Peyer's patch (tissue), 4 donors: ENCODE measurements at regions not wholly inside any gene's neighbourhood (a gene's known extent, or its start where the extent isn't known, plus 50 kb on each side); places are given as distances from the start of the nearest gene placed in this dataset.

Source experiments
- DNase-seq, 3 donors: peaks; one replicate each; pipeline ENCODE4 v3.0.0-alpha.2; 2017 to 2019
- H3K27ac ChIP-seq, 4 donors: fragments of 200-600 bp; sonication (generic); one replicate each; pipeline ENCODE4 v1.5.1; 2016 to 2019
- H3K27me3 ChIP-seq, 2 donors: fragments of 200-600 bp; sonication (generic); one replicate each; pipeline ENCODE4 v1.5.1; 2019
- H3K36me3 ChIP-seq, 3 donors: fragments of 200-600 bp; sonication (generic); one replicate each; pipeline ENCODE4 v1.5.1; 2016 to 2019
- H3K4me1 ChIP-seq, 4 donors: fragments of 200-600 bp; sonication (generic); one replicate each; pipeline ENCODE4 v1.5.1; 2016 to 2019
- H3K4me3 ChIP-seq, 4 donors: fragments of 200-600 bp; sonication (generic); 1 replicate in 3 of 4; 2 replicates in 1 of 4; pipeline ENCODE4 v1.5.1; 2016 to 2019; ENCODE audit warnings: mild to moderate bottlenecking in 1 of 4
- H3K9me3 ChIP-seq, 4 donors: fragments of 200-600 bp; sonication (generic); one replicate each; pipeline ENCODE4 v1.5.1; 2016 to 2019; ENCODE audit warnings: mild to moderate bottlenecking in 1 of 4
- POLR2A ChIP-seq, 2 donors: fragments of 450-650 bp; IDR thresholded peaks; one replicate each; pipeline ENCODE4 v1.5.1; 2017; ENCODE audit warnings: antibody characterized with exemption in 2 of 2, mild to moderate bottlenecking in 2 of 2, moderate library complexity in 2 of 2
- TF ChIP-seq, protein P1 (sequence below), 6 experiments: fragments of 450-650 bp in 4 of 6; fragments of 200-600 bp in 2 of 6; sonication (generic) in 1 of 6; IDR thresholded peaks; one replicate each; pipeline ENCODE4 v1.5.1; 2017 to 2019; ENCODE audit warnings: antibody characterized with exemption in 6 of 6, mild to moderate bottlenecking in 3 of 6, moderate library complexity in 1 of 6

DNA sequence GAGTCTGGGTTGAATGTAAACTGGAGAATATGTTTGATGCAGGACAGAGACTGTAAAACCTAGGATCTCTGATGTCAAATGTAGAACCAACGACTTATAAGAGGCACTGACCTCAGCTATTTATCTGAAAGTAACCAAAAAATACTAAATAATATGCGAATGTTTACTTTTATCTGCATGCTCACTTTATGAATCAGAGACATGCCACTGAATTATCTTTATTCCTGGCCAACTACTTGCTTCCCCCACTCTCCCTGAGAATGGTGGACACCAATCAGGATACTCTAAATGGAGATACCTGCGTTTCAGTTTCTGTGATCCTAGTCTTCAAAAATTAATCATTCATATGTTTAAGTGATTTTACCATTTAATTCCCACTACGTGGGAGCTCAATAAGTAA lies 1038.4 kb upstream of the PABPC4L start:
- no peaks in the 10 kb centered on the region for H3K36me3 ChIP-seq
- H3K27ac ChIP-seq, result no peak overlapping the region
- no peak for DNase-seq
- TF ChIP-seq, protein P1, sequence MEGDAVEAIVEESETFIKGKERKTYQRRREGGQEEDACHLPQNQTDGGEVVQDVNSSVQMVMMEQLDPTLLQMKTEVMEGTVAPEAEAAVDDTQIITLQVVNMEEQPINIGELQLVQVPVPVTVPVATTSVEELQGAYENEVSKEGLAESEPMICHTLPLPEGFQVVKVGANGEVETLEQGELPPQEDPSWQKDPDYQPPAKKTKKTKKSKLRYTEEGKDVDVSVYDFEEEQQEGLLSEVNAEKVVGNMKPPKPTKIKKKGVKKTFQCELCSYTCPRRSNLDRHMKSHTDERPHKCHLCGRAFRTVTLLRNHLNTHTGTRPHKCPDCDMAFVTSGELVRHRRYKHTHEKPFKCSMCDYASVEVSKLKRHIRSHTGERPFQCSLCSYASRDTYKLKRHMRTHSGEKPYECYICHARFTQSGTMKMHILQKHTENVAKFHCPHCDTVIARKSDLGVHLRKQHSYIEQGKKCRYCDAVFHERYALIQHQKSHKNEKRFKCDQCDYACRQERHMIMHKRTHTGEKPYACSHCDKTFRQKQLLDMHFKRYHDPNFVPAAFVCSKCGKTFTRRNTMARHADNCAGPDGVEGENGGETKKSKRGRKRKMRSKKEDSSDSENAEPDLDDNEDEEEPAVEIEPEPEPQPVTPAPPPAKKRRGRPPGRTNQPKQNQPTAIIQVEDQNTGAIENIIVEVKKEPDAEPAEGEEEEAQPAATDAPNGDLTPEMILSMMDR (IDR thresholded peaks at IDR 0.05), result no peak
- no peak for TF ChIP-seq POLR2A (IDR thresholded peaks at IDR 0.05)
- H3K27me3 ChIP-seq, result no peaks in the 10 kb centered on the region
- H3K9me3 ChIP-seq, result no peaks in the 10 kb centered on the region
- no peaks in the 10 kb centered on the region for H3K4me1 ChIP-seq
- no peak overlapping the region for H3K4me3 ChIP-seq

DNA sequence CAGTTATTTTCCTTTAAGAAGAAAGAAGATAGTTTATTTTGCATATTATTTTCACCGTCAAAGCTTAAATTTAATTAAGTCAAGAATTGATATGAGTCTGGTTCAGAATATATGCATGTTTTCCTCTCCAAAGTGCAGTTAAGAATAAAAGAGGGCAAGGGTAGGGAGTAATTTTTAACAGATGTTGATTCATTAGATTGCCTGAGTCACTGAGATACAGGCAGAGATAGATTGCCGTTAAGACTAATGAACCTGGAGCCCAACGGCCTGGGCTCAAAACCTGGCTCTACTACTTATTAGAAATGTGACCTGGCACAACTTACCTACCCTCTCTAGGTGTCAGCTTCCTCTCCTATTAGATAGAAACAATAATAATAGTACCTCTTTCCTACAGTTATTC lies 1037.4 kb upstream of the PABPC4L start:
- no peak for DNase-seq
- TF ChIP-seq POLR2A (IDR thresholded peaks at IDR 0.05), result no peak
- TF ChIP-seq, protein P1 (IDR thresholded peaks at IDR 0.05), result no peak
- no peaks in the 10 kb centered on the region for H3K4me1 ChIP-seq

DNA sequence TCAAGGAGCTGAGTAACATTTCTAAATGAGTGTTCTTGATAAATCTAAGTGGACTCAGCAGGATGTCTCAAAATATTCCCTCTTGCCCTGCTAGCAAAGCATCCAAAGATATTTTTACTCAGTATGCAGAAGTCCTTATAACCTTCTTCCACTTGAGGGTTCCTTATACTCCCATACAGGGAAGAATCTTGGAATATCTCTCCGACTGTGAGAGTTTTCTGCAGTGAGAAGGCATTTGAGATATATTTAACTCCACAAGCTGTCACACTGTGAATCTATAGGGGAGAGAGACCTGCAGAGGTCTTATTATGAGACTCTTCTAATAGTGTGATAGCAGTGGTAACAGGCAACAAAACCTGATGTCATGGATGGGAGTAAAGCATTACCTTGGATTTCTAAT lies 1034.5 kb upstream of the PABPC4L start:
- TF ChIP-seq, protein P1 (IDR thresholded peaks at IDR 0.05), result no peak
- no peak for TF ChIP-seq POLR2A (IDR thresholded peaks at IDR 0.05)
- H3K36me3 ChIP-seq, result no peaks in the 10 kb centered on the region
- no peak overlapping the region for H3K4me3 ChIP-seq

More for the DNA sequence above, 1037.4 kb upstream of the PABPC4L start:
- Histone ChIP-seq H3K27me3 (no peaks in the 10 kb centered on the region), H3K27ac (no peak overlapping the region), H3K4me3 (no peak overlapping the region), H3K9me3 (no peaks in the 10 kb centered on the region), H3K36me3 (no peaks in the 10 kb centered on the region)

DNA sequence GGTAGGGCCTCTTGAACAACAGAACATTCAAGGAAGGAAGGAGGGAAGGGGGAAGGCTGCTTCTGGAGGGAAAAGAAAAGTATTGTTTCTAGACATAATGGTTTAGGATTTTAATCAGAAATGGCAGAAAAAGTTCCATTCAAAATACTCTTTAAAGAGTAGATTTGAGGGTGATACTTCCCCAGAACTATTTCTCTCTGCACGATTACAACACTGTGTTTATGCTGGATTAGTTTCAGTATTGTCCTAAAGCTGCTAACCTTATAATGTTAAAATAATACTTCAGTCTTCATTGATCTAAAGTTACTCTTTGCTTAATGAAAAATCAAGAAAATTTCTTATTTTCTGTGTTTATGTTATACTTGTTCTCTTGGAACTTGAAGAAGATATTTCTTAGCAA lies 1026.3 kb upstream of the PABPC4L start:
- H3K27me3 ChIP-seq, result no peaks in the 10 kb centered on the region
- no peak overlapping the region for H3K27ac ChIP-seq
- TF ChIP-seq POLR2A (IDR thresholded peaks at IDR 0.05), result no peak
- TF ChIP-seq, protein P1 (IDR thresholded peaks at IDR 0.05), result no peak
- H3K36me3 ChIP-seq, result no peaks in the 10 kb centered on the region
- no peak overlapping the region for H3K4me3 ChIP-seq
- no peaks in the 10 kb centered on the region for H3K4me1 ChIP-seq
- H3K9me3 ChIP-seq, result no peaks in the 10 kb centered on the region
- no peak for DNase-seq

More for the DNA sequence above, 1034.5 kb upstream of the PABPC4L start:
- no peaks in the 10 kb centered on the region for H3K9me3 ChIP-seq
- no peak for DNase-seq
- no peak overlapping the region for H3K27ac ChIP-seq
- no peaks in the 10 kb centered on the region for H3K4me1 ChIP-seq
- H3K27me3 ChIP-seq, result no peaks in the 10 kb centered on the region

DNA sequence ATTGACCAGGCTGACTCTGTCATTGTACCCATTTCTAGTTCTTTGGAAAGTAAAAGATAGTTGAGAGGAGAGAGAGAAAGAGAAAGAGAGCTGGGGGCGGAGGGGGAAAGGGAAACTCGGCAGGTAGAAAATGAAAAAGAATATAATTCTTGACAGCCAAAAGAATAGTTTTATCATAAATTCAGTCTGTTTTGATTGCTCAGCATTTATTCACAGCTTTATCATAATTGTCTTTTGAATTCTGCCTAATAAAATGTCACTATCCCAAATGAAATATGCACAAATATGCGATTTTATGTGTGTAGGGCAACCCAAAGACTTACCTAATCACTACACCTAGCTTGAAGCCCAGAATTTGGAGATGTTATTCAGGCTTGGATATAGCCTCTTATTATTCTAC lies 1024.0 kb upstream of the PABPC4L start:
- Histone ChIP-seq H3K36me3 (no peaks in the 10 kb centered on the region), H3K4me3 (no peak overlapping the region), H3K4me1 (no peaks in the 10 kb centered on the region), H3K9me3 (no peaks in the 10 kb centered on the region), H3K27me3 (no peaks in the 10 kb centered on the region), H3K27ac (no peak overlapping the region)
- DNase-seq, result no peak
- TF ChIP-seq POLR2A (IDR thresholded peaks at IDR 0.05), result no peak
- TF ChIP-seq, protein P1 (IDR thresholded peaks at IDR 0.05), result no peak

DNA sequence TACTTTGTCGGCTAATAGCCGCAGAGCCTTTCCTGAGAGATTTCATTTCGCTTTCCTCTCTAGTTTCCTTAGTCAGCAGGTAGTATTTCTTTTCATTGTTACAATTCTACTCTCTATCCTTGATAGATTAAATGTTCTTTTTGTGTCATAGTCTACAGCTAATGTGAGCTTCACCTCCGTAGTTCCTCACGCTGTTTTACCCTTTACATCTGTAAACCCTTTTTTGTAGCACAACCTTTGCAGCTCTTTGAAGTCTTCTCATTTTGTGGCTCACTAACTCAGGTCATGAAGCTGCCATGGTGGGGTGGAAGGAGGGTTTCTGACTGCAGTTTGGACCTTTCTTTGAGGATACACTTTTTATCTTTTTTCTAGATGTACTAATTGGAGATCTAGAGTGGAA lies 1008.8 kb upstream of the PABPC4L start:
- Histone ChIP-seq H3K4me1 (no peaks in the 10 kb centered on the region), H3K4me3 (no peak overlapping the region), H3K9me3 (no peaks in the 10 kb centered on the region), H3K27me3 (no peaks in the 10 kb centered on the region), H3K36me3 (no peaks in the 10 kb centered on the region), H3K27ac (no peak overlapping the region)
- no peak for DNase-seq
- no peak for TF ChIP-seq POLR2A (IDR thresholded peaks at IDR 0.05)
- TF ChIP-seq, protein P1 (IDR thresholded peaks at IDR 0.05), result no peak
